B cell (primary cell): ENCODE measurements at regions not wholly inside any gene's neighbourhood (a gene's known extent, or its start where the extent isn't known, plus 50 kb on each side); places are given as distances from the start of the nearest gene placed in this dataset.

Experiments
- ATAC-seq: fragments of 200-7000 bp; cut with Tn5 transposase; one replicate; pipeline ENCODE4 v1.10.0; 2021; ENCODE audit warnings: low read depth, mild to moderate bottlenecking, moderate number of reproducible peaks, moderate library complexity
- CTCF ChIA-PET: fragments of 350-600 bp; sonication (Branson Sonifier 250); formaldehyde crosslinking; loops from one replicate; lab custom pipeline; 2021; ENCODE audit warnings: antibody characterized with exemption, inconsistent platforms; lab: Charles Lee
- POLR2A ChIA-PET: fragments of 350-600 bp; sonication (Branson Sonifier 250); formaldehyde crosslinking; loops from one replicate; lab custom pipeline; 2021; ENCODE audit warnings: antibody characterized with exemption; lab: Charles Lee
- DNase-seq: peaks from one replicate; pipeline ENCODE4 v3.0.0; 2013
- H2AFZ ChIP-seq: 2 replicates; pipeline ENCODE4 v1.6.1; 2012; ENCODE audit warnings: mild to moderate bottlenecking, low read depth, low read length; ENCODE audit not compliant: insufficient read depth, poor library complexity, severe bottlenecking
- H3K27ac ChIP-seq, 2 donors: 1 replicate in 1 of 2; 2 replicates in 1 of 2; pipeline ENCODE4 v1.5.1; 2012 to 2013; ENCODE audit warnings: low read length in 2 of 2, mild to moderate bottlenecking in 2 of 2, moderate library complexity in 1 of 2
- H3K27me3 ChIP-seq, 4 experiments: fragments of 200-600 bp in 1 of 4; sonication (generic) in 1 of 4; replicated peaks in 1 of 4; 1 replicate in 2 of 4; 2 replicates in 2 of 4; pipeline versions ENCODE4 v1.6.1 to v1.7.0; 2013 to 2016; ENCODE audit warnings: low read length in 3 of 4, mild to moderate bottlenecking in 2 of 4, mixed read lengths in 1 of 4, moderate library complexity in 1 of 4; ENCODE audit not compliant: insufficient read depth in 4 of 4, control insufficient read depth in 3 of 4; ENCODE audit errors: control extremely low read depth in 1 of 4
- H3K36me3 ChIP-seq, 2 experiments: replicated peaks in 1 of 2; 1 replicate in 1 of 2; 2 replicates in 1 of 2; pipeline versions ENCODE4 v1.6.1 to v1.7.1; 2013; ENCODE audit warnings: low read length in 1 of 2; ENCODE audit not compliant: insufficient read depth in 2 of 2, control insufficient read depth in 1 of 2; ENCODE audit errors: control extremely low read depth in 1 of 2, extremely low read depth in 1 of 2
- H3K4me1 ChIP-seq, 2 donors: fragments of 200-600 bp in 1 of 2; sonication (generic) in 1 of 2; 1 replicate in 1 of 2; 2 replicates in 1 of 2; pipeline versions ENCODE4 v1.5.1 to v1.6.1; 2013 to 2017; ENCODE audit warnings: low read length in 2 of 2; ENCODE audit not compliant: control insufficient read depth in 2 of 2, insufficient read depth in 2 of 2
- H3K4me2 ChIP-seq: replicated peaks from 2 replicates; pipeline ENCODE3; 2012; ENCODE audit warnings: mild to moderate bottlenecking, low read depth, low read length; ENCODE audit not compliant: poor library complexity, severe bottlenecking
- H3K4me3 ChIP-seq, 5 experiments: fragments of 200-600 bp in 1 of 5; sonication (generic) in 1 of 5; 1 replicate in 3 of 5; 2 replicates in 2 of 5; pipeline versions ENCODE4 v1.5.1 to v1.7.0; 2011 to 2016; ENCODE audit warnings: low read length in 4 of 5, mild to moderate bottlenecking in 4 of 5, low read depth in 2 of 5, control low read depth in 1 of 5, moderate library complexity in 1 of 5; ENCODE audit not compliant: insufficient read depth in 1 of 5; ENCODE audit errors: control extremely low read depth in 1 of 5, extremely low read depth in 1 of 5
- H3K79me2 ChIP-seq: fragments of 200-600 bp; sonication (generic); one replicate; pipeline ENCODE4 v1.6.0; 2016; ENCODE audit warnings: low read length; ENCODE audit not compliant: control insufficient read depth, insufficient read depth
- H3K9ac ChIP-seq: fragments of 200-600 bp; sonication (generic); 2 replicates; pipeline ENCODE4 v1.6.1; 2017; ENCODE audit warnings: mild to moderate bottlenecking, low read length, moderate library complexity
- H3K9me3 ChIP-seq, 3 donors: one replicate each; pipeline versions ENCODE4 v1.6.1 to v1.7.1; 2013; ENCODE audit warnings: low read length in 2 of 3; ENCODE audit not compliant: control insufficient read depth in 2 of 3, insufficient read depth in 1 of 3; ENCODE audit errors: control extremely low read depth in 1 of 3
- H4K20me1 ChIP-seq: 2 replicates; pipeline ENCODE4 v1.6.0; 2012; ENCODE audit warnings: mild to moderate bottlenecking, low read length; ENCODE audit not compliant: insufficient read depth, control insufficient read depth, poor library complexity, severe bottlenecking
- H3K27ac Mint-ChIP-seq: one replicate; pipeline ENCODE4 v1.8.0; 2021; ENCODE audit warnings: mixed read lengths
- H3K27me3 Mint-ChIP-seq: one replicate; pipeline ENCODE4 v1.8.0; 2021; ENCODE audit warnings: mixed read lengths
- H3K4me1 Mint-ChIP-seq: one replicate; pipeline ENCODE4 v1.8.0; 2021; ENCODE audit warnings: mixed read lengths
- H3K4me3 Mint-ChIP-seq: one replicate; pipeline ENCODE4 v1.8.0; 2021; ENCODE audit warnings: mixed read lengths
- H3K9me3 Mint-ChIP-seq: one replicate; pipeline ENCODE4 v1.8.0; 2022; ENCODE audit warnings: mixed read lengths; ENCODE audit not compliant: insufficient read depth
- CTCF ChIP-seq: fragments of 200-600 bp; IDR thresholded peaks from one replicate; pipeline ENCODE4 v1.8.0; 2022; ENCODE audit warnings: antibody characterized with exemption, mild to moderate bottlenecking
- EZH2 ChIP-seq: IDR thresholded peaks from 2 replicates; pipeline ENCODE4 v1.6.1; 2012; ENCODE audit warnings: borderline replicate concordance, low read depth, mild to moderate bottlenecking, moderate library complexity, low read length; ENCODE audit not compliant: insufficient read depth, poor library complexity, severe bottlenecking
- WGBS: methylation state at CpG from one replicate; pipeline ENCODE4 v1.1.5; 2013; ENCODE audit warnings: missing lambda C conversion rate; ENCODE audit not compliant: insufficient coverage; 5-methylcytosine and 5-hydroxymethylcytosine counted together
- intact Hi-C: fragments of 100-400 bp; cut with micrococcal nuclease; formaldehyde crosslinking; loops from one replicate; pipeline ENCODE4 v1.10.0; 2022

GRCh38 chr15:84099181-84099580 is 136.4 kb upstream of the GOLGA6L4 start:
- H3K27ac Mint-ChIP-seq: no peak overlapping the region
- TF ChIP-seq CTCF (no peak), EZH2 (no peak)
- DNase-seq (peak; percentile 26), ATAC-seq (peak; percentile 14)
- no peaks in the 10 kb centered on the region for H3K9me3 Mint-ChIP-seq
- no peak overlapping the region for H3K27ac ChIP-seq
- H3K4me3 Mint-ChIP-seq: no peak overlapping the region
- CTCF ChIA-PET: no interaction called here
- intact Hi-C loops: no loop called here
- no peaks in the 10 kb centered on the region for H4K20me1 ChIP-seq
- H3K9me3 ChIP-seq: no peaks in the 10 kb centered on the region
- H3K4me3 ChIP-seq: no peak overlapping the region
- no peaks in the 10 kb centered on the region for H3K79me2 ChIP-seq
- peaks cover 0 to 8% (median 5%) of the 10 kb centered on the region in 4 experiments for H3K27me3 ChIP-seq
- WGBS: no CpG with 5 or more reads among the region's 1 CpG
- H3K9ac ChIP-seq: no peak overlapping the region
- H3K36me3 ChIP-seq: no peaks in the 10 kb centered on the region
- POLR2A ChIA-PET: no interaction called here
- H2AFZ ChIP-seq: no peak overlapping the region
- no peak overlapping the region for H3K4me2 ChIP-seq
- peaks cover 5 to 8% of the 10 kb centered on the region in 2 donors for H3K4me1 ChIP-seq
- peaks cover 8% of the 10 kb centered on the region for H3K4me1 Mint-ChIP-seq
- peaks cover 20% of the 10 kb centered on the region for H3K27me3 Mint-ChIP-seq

- Histone ChIP-seq H3K27me3 (peaks cover 0 to 6% (median 0%) of the 10 kb centered on the region in 4 experiments), H3K79me2 (no peaks in the 10 kb centered on the region), H4K20me1 (no peaks in the 10 kb centered on the region), H3K4me1 (peaks cover 5 to 8% of the 10 kb centered on the region in 2 donors), H3K4me2 (no peak overlapping the region), H3K9ac (no peak overlapping the region), H3K36me3 (no peaks in the 10 kb centered on the region), H3K4me3 (no peak overlapping the region), H3K27ac (no peak overlapping the region), H3K9me3 (no peaks in the 10 kb centered on the region), H2AFZ (no peak overlapping the region)
- 81% methylated on average over 3 of the region's 4 CpGs for WGBS
- intact Hi-C loops: no loop called here
- CTCF ChIA-PET: no interaction called here
- ATAC-seq: no peak
- Mint-ChIP-seq H3K9me3 (no peaks in the 10 kb centered on the region), H3K27ac (no peak overlapping the region), H3K4me3 (no peak overlapping the region), H3K27me3 (peaks cover 20% of the 10 kb centered on the region), H3K4me1 (peaks cover 8% of the 10 kb centered on the region)
- POLR2A ChIA-PET: no interaction called here
- no peak for DNase-seq
- no peak for TF ChIP-seq CTCF
- TF ChIP-seq EZH2: no peak
Observed at GRCh38 chr15:84103345-84103744, 132.2 kb upstream of the GOLGA6L4 start.
